OCI-LY7 (cell line): ENCODE measurements at regions not wholly inside any gene's neighbourhood (a gene's known extent, or its start where the extent isn't known, plus 50 kb on each side); places are given as distances from the start of the nearest gene placed in this dataset.

Source experiments
- BruUV-seq: library from RNA; stranded (reverse); fragments of 400-500 nt; replicated peaks from 2 replicates; lab custom pipeline; 2021; lab: Mats Ljungman, UMichigan
- CTCF ChIA-PET: fragments of 300-600 bp; sonication (Branson Sonifier 250); formaldehyde crosslinking; loops from one replicate; lab custom pipeline; 2022; ENCODE audit warnings: antibody characterized with exemption; ENCODE audit not compliant: unreplicated experiment; lab: Charles Lee
- POLR2A ChIA-PET: fragments of 300-600 bp; sonication (Branson Sonifier 250); formaldehyde crosslinking; loops from one replicate; lab custom pipeline; 2022; ENCODE audit warnings: antibody characterized with exemption; lab: Charles Lee
- DNase-seq: peaks from one replicate; pipeline ENCODE4 v3.0.0-alpha.2; 2015; ENCODE audit warnings: low spot score
- H2AFZ ChIP-seq: fragments of 200-600 bp; sonication (generic), shearing (Covaris generic); 2 replicates; pipeline ENCODE4 v1.6.1; 2014; ENCODE audit warnings: mild to moderate bottlenecking, antibody characterized with exemption, low read length, moderate library complexity
- H3K27ac ChIP-seq: fragments of 200-600 bp; sonication (generic); 2 replicates; pipeline ENCODE4 v1.5.1; 2014; ENCODE audit warnings: mixed run types, low read depth, mild to moderate bottlenecking, moderate library complexity, low read length, inconsistent platforms; ENCODE audit not compliant: poor library complexity, severe bottlenecking
- H3K36me3 ChIP-seq: fragments of 200-600 bp; sonication (generic); 2 replicates; pipeline ENCODE4 v1.6.1; 2014; ENCODE audit warnings: mild to moderate bottlenecking, antibody characterized with exemption, low read length, moderate library complexity, mixed read lengths; ENCODE audit not compliant: insufficient read depth
- H3K4me1 ChIP-seq: fragments of 200-600 bp; sonication (generic); 2 replicates; pipeline ENCODE4 v1.5.1; 2014; ENCODE audit warnings: mild to moderate bottlenecking, low read length; ENCODE audit not compliant: insufficient read depth, poor library complexity, severe bottlenecking
- H3K4me2 ChIP-seq: fragments of 200-600 bp; sonication (generic); 2 replicates; pipeline ENCODE4 v1.6.1; 2014; ENCODE audit warnings: mild to moderate bottlenecking, low read length
- H3K4me3 ChIP-seq: fragments of 200-600 bp; sonication (generic); 2 replicates; pipeline ENCODE4 v1.5.1; 2014; ENCODE audit warnings: mild to moderate bottlenecking, low read depth, low read length; ENCODE audit not compliant: poor library complexity, severe bottlenecking
- H3K79me2 ChIP-seq: fragments of 200-600 bp; sonication (generic); 2 replicates; pipeline ENCODE4 v1.6.1; 2016; ENCODE audit warnings: low read depth, mild to moderate bottlenecking, low read length, moderate library complexity, mixed read lengths; ENCODE audit not compliant: insufficient read depth
- H3K9me2 ChIP-seq: fragments of 200-600 bp; sonication (generic); 2 replicates; pipeline ENCODE4 v1.6.1; 2016; ENCODE audit warnings: mild to moderate bottlenecking, low read length, mixed read lengths; ENCODE audit not compliant: insufficient read depth
- H3K9me3 ChIP-seq: fragments of 200-600 bp; sonication (generic); 2 replicates; pipeline ENCODE4 v1.6.1; 2014; ENCODE audit warnings: mild to moderate bottlenecking, mixed run types, low read length, mixed read lengths
- H4K20me1 ChIP-seq: fragments of 200-600 bp; sonication (generic); 2 replicates; pipeline ENCODE4 v1.6.1; 2014; ENCODE audit warnings: mild to moderate bottlenecking, antibody characterized with exemption, low read length, moderate library complexity, mixed read lengths; ENCODE audit not compliant: insufficient read depth
- CTCF ChIP-seq: fragments of 200-600 bp; sonication (generic); conservative IDR thresholded peaks from 2 replicates; pipeline ENCODE4 v1.5.1; 2014; ENCODE audit warnings: mild to moderate bottlenecking, antibody characterized with exemption, low read length, moderate library complexity, mixed read lengths
- EZH2phosphoT487 ChIP-seq: fragments of 200-600 bp; sonication (generic); IDR thresholded peaks from 2 replicates; pipeline ENCODE4 v1.6.1; 2018; ENCODE audit warnings: low read depth, borderline replicate concordance, mild to moderate bottlenecking, mixed run types, antibody characterized with exemption, low read length, moderate library complexity, mixed read lengths
- intact Hi-C: fragments of 100-400 bp; cut with micrococcal nuclease; formaldehyde crosslinking; loops from one replicate; pipeline ENCODE4 v1.10.0; 2022; ENCODE audit not compliant: unreplicated experiment

GRCh38 chr7:39824456-39825200, 125.4 kb upstream of the CDK13 start:
- H3K27ac ChIP-seq = no peak overlapping the region
- intact Hi-C loops = no loop called here
- no peaks in the 10 kb centered on the region for H3K9me3 ChIP-seq
- no peak for DNase-seq
- no peaks in the 10 kb centered on the region for H3K9me2 ChIP-seq
- no peaks in the 10 kb centered on the region for H3K79me2 ChIP-seq
- H3K4me2 ChIP-seq = no peak overlapping the region
- TF ChIP-seq EZH2phosphoT487 (no peak), CTCF (no peak)
- H2AFZ ChIP-seq = no peak overlapping the region
- no peaks in the 10 kb centered on the region for H3K4me1 ChIP-seq
- POLR2A ChIA-PET = interaction anchor here (0.8 kb wide), 1 partner anchor 17 kb away, joined by 3 read pairs; no protein-coding TSS in a partner anchor
- CTCF ChIA-PET = no interaction called here
- H3K36me3 ChIP-seq = no peaks in the 10 kb centered on the region
- H4K20me1 ChIP-seq = no peaks in the 10 kb centered on the region
- no TSS peak for BruUV-seq
- no peak overlapping the region for H3K4me3 ChIP-seq

GRCh38 chr7:39825401-39825980, 124.6 kb upstream of the CDK13 start:
- Histone ChIP-seq H3K4me2 (no peak overlapping the region), H3K27ac (no peak overlapping the region), H3K4me1 (no peaks in the 10 kb centered on the region), H3K79me2 (no peaks in the 10 kb centered on the region), H2AFZ (no peak overlapping the region), H3K36me3 (no peaks in the 10 kb centered on the region), H4K20me1 (no peaks in the 10 kb centered on the region), H3K4me3 (no peak overlapping the region), H3K9me2 (no peaks in the 10 kb centered on the region), H3K9me3 (no peaks in the 10 kb centered on the region)
- BruUV-seq = no TSS peak
- ChIA-PET CTCF (no interaction called here), POLR2A (interaction anchor here (0.6 to 1.0 kb wide), 4 partner anchors 9 to 26 kb away, joined by 3 to 4 read pairs (median 3); no protein-coding TSS in a partner anchor)
- DNase-seq = no peak
- intact Hi-C loops = no loop called here
- no peak for TF ChIP-seq EZH2phosphoT487
- TF ChIP-seq CTCF = no peak

- intact Hi-C loops = no loop called here
- H4K20me1 ChIP-seq = no peaks in the 10 kb centered on the region
- H3K4me1 ChIP-seq = no peaks in the 10 kb centered on the region
- no peaks in the 10 kb centered on the region for H3K36me3 ChIP-seq
- no peak overlapping the region for H3K27ac ChIP-seq
- POLR2A ChIA-PET = interaction anchor here (0.6 to 1.0 kb wide), 3 partner anchors 9 to 48 kb away, joined by 3 read pairs; no protein-coding TSS in a partner anchor
- H3K9me3 ChIP-seq = no peaks in the 10 kb centered on the region
- H3K4me2 ChIP-seq = no peak overlapping the region
- no peaks in the 10 kb centered on the region for H3K79me2 ChIP-seq
- DNase-seq = no peak
- H2AFZ ChIP-seq = no peak overlapping the region
- no peaks in the 10 kb centered on the region for H3K9me2 ChIP-seq
- BruUV-seq = no TSS peak
- H3K4me3 ChIP-seq = no peak overlapping the region
- CTCF ChIA-PET = no interaction called here
- TF ChIP-seq EZH2phosphoT487 (no peak), CTCF (no peak)
Observed at GRCh38 chr7:39826166-39826565, 123.9 kb upstream of the CDK13 start.
